HUES64 (cell line): ENCODE measurements at regions not wholly inside any gene's neighbourhood (a gene's known extent, or its start where the extent isn't known, plus 50 kb on each side); places are given as distances from the start of the nearest gene placed in this dataset.

ENCODE experiments used
- H3K27ac ChIP-seq: 2 replicates; pipeline ENCODE4 v1.7.0; 2013; ENCODE audit warnings: low read depth, low read length, inconsistent platforms
- H3K27me3 ChIP-seq: 2 replicates; pipeline ENCODE4 v1.6.1; 2013; ENCODE audit warnings: mild to moderate bottlenecking, low read length; ENCODE audit not compliant: insufficient read depth
- H3K36me3 ChIP-seq: 2 replicates; pipeline ENCODE4 v1.6.1; 2013; ENCODE audit warnings: mild to moderate bottlenecking, low read length; ENCODE audit not compliant: insufficient read depth
- H3K4me1 ChIP-seq: 2 replicates; pipeline ENCODE4 v1.6.1; 2013; ENCODE audit warnings: mild to moderate bottlenecking, low read length, moderate library complexity; ENCODE audit not compliant: insufficient read depth
- H3K4me3 ChIP-seq: 2 replicates; pipeline ENCODE4 v1.5.1; 2013; ENCODE audit warnings: mild to moderate bottlenecking, low read length, moderate library complexity
- H3K9ac ChIP-seq: 2 replicates; pipeline ENCODE4 v1.6.1; 2013; ENCODE audit warnings: mild to moderate bottlenecking, low read depth, low read length
- H3K9me3 ChIP-seq: 2 replicates; pipeline ENCODE4 v1.6.1; 2013; ENCODE audit warnings: low read depth, low read length; ENCODE audit not compliant: insufficient read depth
- WGBS: fragments of 150-250, 120-280 bp; methylation state at CpG from one replicate; pipeline ENCODE4 v1.1.7; 2013; ENCODE audit warnings: missing lambda C conversion rate; 5-methylcytosine and 5-hydroxymethylcytosine counted together

GRCh38 chr2:106025796-106026195 lies 168.3 kb downstream of the UXS1 start:
- no peaks in the 10 kb centered on the region for H3K27me3 ChIP-seq
- no peak overlapping the region for H3K27ac ChIP-seq
- H3K9me3 ChIP-seq, result no peaks in the 10 kb centered on the region
- no peak overlapping the region for H3K4me3 ChIP-seq
- no peaks in the 10 kb centered on the region for H3K36me3 ChIP-seq
- no peaks in the 10 kb centered on the region; the same call in 1 of the 2 replicates for H3K4me1 ChIP-seq
- no peak overlapping the region for H3K9ac ChIP-seq
- 80% methylated on average over 5 of the region's 5 CpGs for WGBS

GRCh38 chr2:106021662-106022028 lies 172.5 kb downstream of the UXS1 start:
- no peak overlapping the region for H3K27ac ChIP-seq
- H3K4me1 ChIP-seq, result no peaks in the 10 kb centered on the region; the same call in 1 of the 2 replicates
- no peaks in the 10 kb centered on the region for H3K36me3 ChIP-seq
- H3K4me3 ChIP-seq, result no peak overlapping the region
- WGBS, result 82% methylated on average over 3 of the region's 3 CpGs
- no peaks in the 10 kb centered on the region for H3K27me3 ChIP-seq
- no peak overlapping the region for H3K9ac ChIP-seq
- no peaks in the 10 kb centered on the region for H3K9me3 ChIP-seq

GRCh38 chr2:106020821-106021661 lies 173.1 kb downstream of the UXS1 start:
- WGBS, result 87% methylated on average over 12 of the region's 12 CpGs
- Histone ChIP-seq H3K27ac (no peak overlapping the region), H3K9me3 (no peaks in the 10 kb centered on the region), H3K4me3 (no peak overlapping the region), H3K4me1 (no peaks in the 10 kb centered on the region; the same call in 1 of the 2 replicates), H3K36me3 (no peaks in the 10 kb centered on the region), H3K9ac (no peak overlapping the region), H3K27me3 (no peaks in the 10 kb centered on the region)

GRCh38 chr2:106020032-106020431 lies 174.1 kb downstream of the UXS1 start:
- no peak overlapping the region for H3K9ac ChIP-seq
- no peaks in the 10 kb centered on the region for H3K36me3 ChIP-seq
- H3K4me1 ChIP-seq, result no peaks in the 10 kb centered on the region; the same call in 1 of the 2 replicates
- no peaks in the 10 kb centered on the region for H3K9me3 ChIP-seq
- no peak overlapping the region for H3K27ac ChIP-seq
- H3K4me3 ChIP-seq, result no peak overlapping the region
- WGBS, result 93% methylated on average over 4 of the region's 4 CpGs
- no peaks in the 10 kb centered on the region for H3K27me3 ChIP-seq

- Histone ChIP-seq H3K9ac (no peak overlapping the region), H3K9me3 (no peaks in the 10 kb centered on the region)
- WGBS, result 45% methylated on average over 5 of the region's 5 CpGs
Observed at GRCh38 chr2:106018141-106018540, 176.0 kb downstream of the UXS1 start.

GRCh38 chr2:106012591-106013347 lies 181.3 kb downstream of the UXS1 start:
- Histone ChIP-seq H3K27me3 (no peaks in the 10 kb centered on the region), H3K9ac (no peak overlapping the region), H3K36me3 (no peaks in the 10 kb centered on the region), H3K4me3 (no peak overlapping the region), H3K9me3 (peaks cover 18% of the 10 kb centered on the region; the same call in 1 of the 2 replicates), H3K27ac (no peak overlapping the region), H3K4me1 (peaks cover 18% of the 10 kb centered on the region)
- 93% methylated on average over 2 of the region's 3 CpGs for WGBS

More at GRCh38 chr2:106018141-106018540, 176.0 kb downstream of the UXS1 start:
- H3K36me3 ChIP-seq, result no peaks in the 10 kb centered on the region
- H3K4me3 ChIP-seq, result no peak overlapping the region
- no peaks in the 10 kb centered on the region for H3K27me3 ChIP-seq
- no peaks in the 10 kb centered on the region; the same call in 1 of the 2 replicates for H3K4me1 ChIP-seq
- H3K27ac ChIP-seq, result no peak overlapping the region

- Histone ChIP-seq H3K9me3 (peaks cover 23% of the 10 kb centered on the region; the same call in 1 of the 2 replicates), H3K4me3 (no peak overlapping the region), H3K9ac (no peak overlapping the region), H3K27me3 (no peaks in the 10 kb centered on the region), H3K27ac (no peak overlapping the region), H3K4me1 (peaks cover 18% of the 10 kb centered on the region), H3K36me3 (no peaks in the 10 kb centered on the region)
- WGBS, result 33% methylated on average over 2 of the region's 4 CpGs
Observed at GRCh38 chr2:106012001-106012590, 182.0 kb downstream of the UXS1 start.

- H3K36me3 ChIP-seq, result no peaks in the 10 kb centered on the region
- no peak overlapping the region for H3K9ac ChIP-seq
- H3K27me3 ChIP-seq, result no peaks in the 10 kb centered on the region
- peaks cover 27% of the 10 kb centered on the region; the same call in 1 of the 2 replicates for H3K9me3 ChIP-seq
- H3K4me1 ChIP-seq, result peaks cover 18% of the 10 kb centered on the region
- H3K4me3 ChIP-seq, result no peak overlapping the region
- 85% methylated on average over 2 of the region's 2 CpGs for WGBS
- H3K27ac ChIP-seq, result no peak overlapping the region
Observed at GRCh38 chr2:106011380-106011779, 182.7 kb downstream of the UXS1 start.

- Histone ChIP-seq H3K4me3 (no peak overlapping the region), H3K4me1 (peaks cover 18% of the 10 kb centered on the region), H3K36me3 (no peaks in the 10 kb centered on the region), H3K9me3 (peaks cover 32% of the 10 kb centered on the region; the same call in 1 of the 2 replicates), H3K27ac (no peak overlapping the region), H3K9ac (no peak overlapping the region), H3K27me3 (no peaks in the 10 kb centered on the region)
- WGBS, result 94% methylated on average over 6 of the region's 6 CpGs
Observed at GRCh38 chr2:106010818-106011355, 183.2 kb downstream of the UXS1 start.

GRCh38 chr2:106009096-106009495 lies 185.0 kb downstream of the UXS1 start:
- Histone ChIP-seq H3K27ac (no peak overlapping the region), H3K27me3 (no peaks in the 10 kb centered on the region), H3K4me1 (peaks cover 18% of the 10 kb centered on the region), H3K4me3 (no peak overlapping the region), H3K9ac (no peak overlapping the region), H3K9me3 (peaks cover 48% of the 10 kb centered on the region), H3K36me3 (no peaks in the 10 kb centered on the region)
- WGBS, result 86% methylated on average over 1 of the region's 1 CpG

- Histone ChIP-seq H3K27ac (no peak overlapping the region), H3K36me3 (no peaks in the 10 kb centered on the region), H3K4me1 (no peaks in the 10 kb centered on the region), H3K9ac (no peak overlapping the region), H3K9me3 (peaks cover 55% of the 10 kb centered on the region), H3K4me3 (no peak overlapping the region), H3K27me3 (no peaks in the 10 kb centered on the region)
- no CpG with 5 or more reads among the region's 1 CpG for WGBS
Observed at GRCh38 chr2:106004851-106005250, 189.2 kb downstream of the UXS1 start.
